Stimulated activated memory B cell treated with anti-CD40 and anti-IgM and Interleukin-4, amounts not matched to agents 10 μg/mL and 1 μg/mL and 100 μg/mL, for 72 hours (primary cell): ENCODE measurements at regions not wholly inside any gene's neighbourhood (a gene's known extent, or its start where the extent isn't known, plus 50 kb on each side); places are given as distances from the start of the nearest gene placed in this dataset.
"Not testable (repeated sequence)": the region's sequence is repeated elsewhere in the genome, so short reads cannot be mapped to it uniquely, and the experiment has no call there.

Experiments used
- ATAC-seq: fragments of 150-1000 bp; cut with Tn5 transposase; 2 replicates; pipeline ENCODE4 v1.10.0; 2021
- H3K27ac Mint-ChIP-seq: one replicate; pipeline ENCODE4 v1.8.0; 2022; ENCODE audit warnings: mild to moderate bottlenecking, mixed read lengths
- H3K27me3 Mint-ChIP-seq: one replicate; pipeline ENCODE4 v1.8.0; 2022; ENCODE audit warnings: mixed read lengths
- H3K36me3 Mint-ChIP-seq: one replicate; pipeline ENCODE4 v1.8.0; 2022; ENCODE audit warnings: mixed read lengths
- H3K4me1 Mint-ChIP-seq: one replicate; pipeline ENCODE4 v1.8.0; 2022; ENCODE audit warnings: mixed read lengths
- H3K4me3 Mint-ChIP-seq: one replicate; pipeline ENCODE4 v1.8.0; 2022; ENCODE audit warnings: mild to moderate bottlenecking, moderate library complexity, mixed read lengths
- H3K9me3 Mint-ChIP-seq: one replicate; pipeline ENCODE4 v1.8.0; 2022; ENCODE audit warnings: mixed read lengths

DNA sequence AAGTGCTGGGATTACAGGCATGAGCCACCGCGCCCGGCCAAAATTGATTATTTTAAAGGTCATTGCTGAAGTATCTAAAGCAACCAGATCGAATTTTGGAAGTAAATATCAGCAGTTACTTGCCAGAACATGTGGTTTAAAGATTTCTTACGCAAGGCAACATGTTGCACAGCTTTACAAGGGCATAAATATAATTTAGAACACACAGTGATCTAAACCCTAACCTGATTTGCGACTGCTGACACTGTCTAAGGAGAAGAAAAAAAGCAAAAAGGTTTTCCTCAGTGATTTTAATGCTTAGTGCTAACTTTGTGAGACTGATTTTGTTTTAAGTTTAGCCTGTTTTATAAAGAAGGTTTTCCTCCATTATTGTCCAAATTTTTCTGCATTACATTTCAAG lies 569.9 kb upstream of the LINC00305 start:
- Mint-ChIP-seq H3K27me3 (no peaks in the 10 kb centered on the region), H3K9me3 (no peaks in the 10 kb centered on the region), H3K27ac (no peak overlapping the region), H3K4me1 (peaks cover 5% of the 10 kb centered on the region), H3K36me3 (no peaks in the 10 kb centered on the region), H3K4me3 (no peak overlapping the region)
- no peak for ATAC-seq

- no peak overlapping the region for H3K4me3 Mint-ChIP-seq
- no peak for ATAC-seq
- peaks cover 15% of the 10 kb centered on the region for H3K4me1 Mint-ChIP-seq
- no peak overlapping the region for H3K27ac Mint-ChIP-seq
- no peaks in the 10 kb centered on the region for H3K36me3 Mint-ChIP-seq
- H3K9me3 Mint-ChIP-seq, result no peaks in the 10 kb centered on the region
- H3K27me3 Mint-ChIP-seq, result no peaks in the 10 kb centered on the region
Measured at GRCh38 chr18:64717026-64717425, 568.1 kb upstream of the LINC00305 start.

DNA sequence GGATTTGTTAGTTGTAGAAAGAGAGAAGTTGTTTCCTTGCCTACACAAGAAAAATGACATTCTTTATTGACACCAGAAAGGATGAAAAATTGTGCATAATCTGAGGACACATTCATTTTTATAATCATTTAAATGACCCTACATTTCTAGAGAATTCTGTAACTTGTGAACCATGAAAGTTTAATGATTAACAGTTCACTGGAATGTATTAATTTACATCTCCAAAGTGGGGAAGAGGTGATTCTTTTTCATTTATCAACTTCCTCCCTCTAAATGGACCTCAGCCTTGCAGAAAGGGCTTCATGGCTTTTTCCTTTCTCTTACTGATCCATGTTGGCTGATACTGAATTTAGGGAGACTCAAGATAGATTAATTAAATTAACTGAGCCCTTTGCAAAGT lies 565.2 kb upstream of the LINC00305 start:
- H3K4me1 Mint-ChIP-seq, result peaks cover 15% of the 10 kb centered on the region
- H3K36me3 Mint-ChIP-seq, result no peaks in the 10 kb centered on the region
- no peak overlapping the region for H3K4me3 Mint-ChIP-seq
- no peaks in the 10 kb centered on the region for H3K27me3 Mint-ChIP-seq
- no peak for ATAC-seq
- peak overlapping the region; percentile 54 for H3K27ac Mint-ChIP-seq
- H3K9me3 Mint-ChIP-seq, result no peaks in the 10 kb centered on the region

GRCh38 chr18:64713284-64713683 lies 564.4 kb upstream of the LINC00305 start:
- H3K9me3 Mint-ChIP-seq, result no peaks in the 10 kb centered on the region
- no peaks in the 10 kb centered on the region for H3K27me3 Mint-ChIP-seq
- H3K4me1 Mint-ChIP-seq, result peaks cover 15% of the 10 kb centered on the region
- no peak overlapping the region for H3K4me3 Mint-ChIP-seq
- peak overlapping the region; percentile 54 for H3K27ac Mint-ChIP-seq
- no peaks in the 10 kb centered on the region for H3K36me3 Mint-ChIP-seq
- peak; percentile 91 for ATAC-seq

GRCh38 chr18:64712035-64712434 lies 563.1 kb upstream of the LINC00305 start:
- H3K27ac Mint-ChIP-seq, result no peak overlapping the region
- no peak for ATAC-seq
- peaks cover 18% of the 10 kb centered on the region for H3K4me1 Mint-ChIP-seq
- no peaks in the 10 kb centered on the region for H3K9me3 Mint-ChIP-seq
- H3K36me3 Mint-ChIP-seq, result no peaks in the 10 kb centered on the region
- no peak overlapping the region for H3K4me3 Mint-ChIP-seq
- no peaks in the 10 kb centered on the region for H3K27me3 Mint-ChIP-seq

GRCh38 chr18:64710105-64710861 lies 561.4 kb upstream of the LINC00305 start:
- H3K4me1 Mint-ChIP-seq, result peaks cover 20% of the 10 kb centered on the region
- no peaks in the 10 kb centered on the region for H3K36me3 Mint-ChIP-seq
- peak overlapping the region; percentile 55 for H3K27ac Mint-ChIP-seq
- no peak overlapping the region for H3K4me3 Mint-ChIP-seq
- H3K27me3 Mint-ChIP-seq, result no peaks in the 10 kb centered on the region
- no peak for ATAC-seq
- peaks cover 2% of the 10 kb centered on the region for H3K9me3 Mint-ChIP-seq

DNA sequence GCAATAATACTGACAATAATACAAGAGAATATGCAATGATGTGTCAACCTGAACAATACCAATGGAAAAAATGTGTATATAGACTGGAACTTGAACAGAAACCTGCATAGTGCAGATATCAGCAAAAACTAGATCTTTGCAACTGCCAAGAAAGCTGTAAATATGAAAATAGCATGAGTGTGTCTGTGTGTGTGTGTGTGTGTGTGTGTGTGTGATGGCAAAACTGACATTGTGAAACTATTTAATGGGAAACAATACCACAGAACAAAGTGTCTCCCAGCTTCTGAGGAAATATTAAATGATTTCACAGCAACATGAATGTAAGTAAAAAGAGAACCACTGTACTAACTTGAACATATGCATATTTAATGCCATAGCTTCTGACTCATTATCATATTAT lies 558.2 kb upstream of the LINC00305 start:
- Mint-ChIP-seq H3K9me3 (peaks cover 2% of the 10 kb centered on the region), H3K4me1 (peaks cover 5% of the 10 kb centered on the region), H3K27ac (no peak overlapping the region), H3K4me3 (no peak overlapping the region), H3K36me3 (no peaks in the 10 kb centered on the region), H3K27me3 (no peaks in the 10 kb centered on the region)
- ATAC-seq, result no peak

- no peaks in the 10 kb centered on the region for H3K27me3 Mint-ChIP-seq
- H3K4me1 Mint-ChIP-seq, result peaks cover 10% of the 10 kb centered on the region
- no peak for ATAC-seq
- peaks cover 6% of the 10 kb centered on the region for H3K9me3 Mint-ChIP-seq
- no peak overlapping the region for H3K27ac Mint-ChIP-seq
- peaks cover 5% of the 10 kb centered on the region for H3K36me3 Mint-ChIP-seq
- H3K4me3 Mint-ChIP-seq, result no peak overlapping the region
Measured at GRCh38 chr18:64699081-64699480, 550.2 kb upstream of the LINC00305 start.

DNA sequence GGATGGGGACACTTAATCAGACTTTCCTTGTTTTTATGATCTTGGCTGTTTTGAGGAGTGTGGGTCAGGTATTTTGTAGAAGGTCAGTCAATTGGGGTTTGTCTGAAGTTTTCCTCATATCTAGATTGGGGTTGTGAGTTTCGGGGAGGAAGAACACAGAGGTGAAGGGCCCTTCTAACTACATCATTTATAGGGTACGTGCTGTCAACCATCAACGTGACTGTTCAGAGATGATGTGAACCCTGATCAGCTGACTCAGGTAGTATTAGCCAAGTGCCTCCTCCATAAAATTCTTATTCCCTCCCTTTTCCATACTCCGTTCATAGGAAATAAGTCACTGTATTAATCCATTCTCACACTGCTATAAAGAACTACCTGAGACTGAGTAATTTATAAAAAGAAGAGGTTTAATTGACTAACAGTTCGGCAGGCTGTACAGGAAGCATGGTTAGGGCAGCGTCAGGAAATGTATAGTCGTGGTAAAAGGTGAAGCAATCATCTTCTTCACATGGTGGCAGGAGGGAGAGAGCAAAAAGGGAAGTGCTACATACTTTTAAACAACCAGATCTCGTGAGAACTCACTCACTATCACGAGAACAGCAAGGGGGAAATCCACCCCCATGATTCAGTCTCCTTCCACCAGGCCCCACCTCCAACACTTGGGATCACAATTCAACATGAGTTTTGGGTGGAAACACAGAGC lies 547.1 kb upstream of the LINC00305 start:
- Mint-ChIP-seq H3K4me1 (peaks cover 14% of the 10 kb centered on the region), H3K27ac (peak overlapping the region; percentile 31), H3K27me3 (no peaks in the 10 kb centered on the region), H3K36me3 (peaks cover 5% of the 10 kb centered on the region), H3K4me3 (no peak overlapping the region), H3K9me3 (peaks cover 6% of the 10 kb centered on the region)
- ATAC-seq, result no peak

DNA sequence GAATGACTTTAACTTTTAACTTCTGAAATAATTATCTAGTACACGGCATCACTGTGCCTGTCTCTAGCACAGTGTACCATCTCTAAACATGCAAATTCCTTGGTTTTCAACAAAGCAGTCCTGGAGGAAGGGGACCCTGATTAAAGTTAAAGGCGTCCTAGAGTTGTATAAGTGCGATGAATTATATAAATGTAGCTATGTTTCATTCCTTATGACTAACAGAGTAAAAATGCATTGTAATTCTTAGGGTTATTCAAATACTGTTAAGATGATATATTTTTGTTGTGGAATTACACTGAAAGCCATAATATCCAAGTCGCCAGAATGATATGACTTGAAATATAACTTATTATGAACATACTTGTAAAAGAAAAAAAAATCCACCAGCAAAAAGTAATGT lies 544.9 kb upstream of the LINC00305 start:
- H3K4me3 Mint-ChIP-seq, result no peak overlapping the region
- peaks cover 6% of the 10 kb centered on the region for H3K9me3 Mint-ChIP-seq
- no peak overlapping the region for H3K27ac Mint-ChIP-seq
- peaks cover 5% of the 10 kb centered on the region for H3K36me3 Mint-ChIP-seq
- peaks cover 15% of the 10 kb centered on the region for H3K4me1 Mint-ChIP-seq
- H3K27me3 Mint-ChIP-seq, result no peaks in the 10 kb centered on the region
- ATAC-seq, result no peak

- Mint-ChIP-seq H3K36me3 (peaks cover 5% of the 10 kb centered on the region), H3K27ac (no peak overlapping the region), H3K9me3 (peaks cover 3% of the 10 kb centered on the region), H3K4me1 (peaks cover 15% of the 10 kb centered on the region), H3K27me3 (no peaks in the 10 kb centered on the region), H3K4me3 (no peak overlapping the region)
- no peak for ATAC-seq
Measured at GRCh38 chr18:64692826-64693225, 543.9 kb upstream of the LINC00305 start.

- peaks cover 12% of the 10 kb centered on the region for H3K4me1 Mint-ChIP-seq
- H3K27me3 Mint-ChIP-seq, result no peaks in the 10 kb centered on the region
- H3K9me3 Mint-ChIP-seq, result peaks cover 5% of the 10 kb centered on the region
- H3K36me3 Mint-ChIP-seq, result no peaks in the 10 kb centered on the region
- H3K27ac Mint-ChIP-seq, result no peak overlapping the region
- no peak for ATAC-seq
- no peak overlapping the region for H3K4me3 Mint-ChIP-seq
Measured at GRCh38 chr18:64679121-64679520, 530.2 kb upstream of the LINC00305 start.

DNA sequence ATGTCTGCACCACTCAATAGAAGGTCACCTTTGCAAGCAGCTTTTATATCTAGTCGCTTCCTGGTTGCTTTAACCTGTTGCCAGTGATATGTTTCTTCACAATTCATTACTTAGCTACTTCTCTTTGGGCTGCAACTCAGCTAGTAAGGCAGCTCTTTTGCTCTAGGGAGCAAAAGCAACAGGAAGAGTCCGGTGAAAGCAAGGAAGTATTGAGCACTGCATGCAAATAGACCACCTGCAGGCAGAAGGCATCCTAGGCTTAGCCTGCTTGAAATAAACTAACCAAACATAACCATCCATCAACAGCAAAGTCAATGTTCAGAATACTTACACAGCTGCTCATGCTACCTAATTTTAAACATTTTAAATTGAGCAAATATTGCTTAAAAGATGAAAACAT lies 529.2 kb upstream of the LINC00305 start:
- Mint-ChIP-seq H3K4me1 (peaks cover 12% of the 10 kb centered on the region), H3K36me3 (no peaks in the 10 kb centered on the region), H3K9me3 (peaks cover 5% of the 10 kb centered on the region), H3K27me3 (no peaks in the 10 kb centered on the region), H3K27ac (peak overlapping the region; percentile 23), H3K4me3 (no peak overlapping the region)
- peak; percentile 80 for ATAC-seq

- Mint-ChIP-seq H3K4me1 (peaks cover 12% of the 10 kb centered on the region), H3K27me3 (no peaks in the 10 kb centered on the region), H3K27ac (no peak overlapping the region), H3K9me3 (peaks cover 5% of the 10 kb centered on the region), H3K4me3 (no peak overlapping the region), H3K36me3 (no peaks in the 10 kb centered on the region)
- ATAC-seq, result no peak
Measured at GRCh38 chr18:64674694-64675093, 525.8 kb upstream of the LINC00305 start.

GRCh38 chr18:64671293-64671692 lies 522.4 kb upstream of the LINC00305 start:
- not testable (repeated sequence) for H3K27me3 Mint-ChIP-seq, H3K4me3 Mint-ChIP-seq, H3K27ac Mint-ChIP-seq, H3K9me3 Mint-ChIP-seq, H3K36me3 Mint-ChIP-seq, H3K4me1 Mint-ChIP-seq, ATAC-seq

- Mint-ChIP-seq H3K9me3 (peaks cover 5% of the 10 kb centered on the region), H3K4me3 (no peak overlapping the region), H3K27me3 (no peaks in the 10 kb centered on the region), H3K27ac (no peak overlapping the region), H3K36me3 (no peaks in the 10 kb centered on the region), H3K4me1 (no peaks in the 10 kb centered on the region)
- ATAC-seq, result no peak
Measured at GRCh38 chr18:64668461-64668962, 519.6 kb upstream of the LINC00305 start.
